HCT116 (cell line): ENCODE measurements at regions not wholly inside any gene's neighbourhood (a gene's known extent, or its start where the extent isn't known, plus 50 kb on each side); places are given as distances from the start of the nearest gene placed in this dataset.

Experiments
- ATAC-seq: fragments of 200-7000 bp; cut with Tn5 transposase; 2 replicates; pipeline ENCODE4 v1.9.1; 2020; ENCODE audit warnings: mild to moderate bottlenecking, moderate library complexity
- BruUV-seq: library from RNA; stranded (reverse); fragments of 400-500 nt; replicated peaks from 2 replicates; lab custom pipeline; 2021; lab: Mats Ljungman, UMichigan
- CTCF ChIA-PET: fragments of 300-600 bp; sonication (Branson Sonifier 250); formaldehyde crosslinking; loops from one replicate; lab custom pipeline; 2021; ENCODE audit warnings: antibody characterized with exemption; lab: Charles Lee
- POLR2A ChIA-PET: fragments of 300-600, 350-600 bp; sonication (Branson Sonifier 250); formaldehyde crosslinking; loops from one replicate; lab custom pipeline; 2021; ENCODE audit warnings: antibody characterized with exemption; lab: Charles Lee
- RAD21 ChIA-PET, 2 experiments: fragments of 300-600 bp; sonication (Branson Sonifier 250); formaldehyde crosslinking; loops; one replicate each; lab custom pipeline; 2023; ENCODE audit warnings: low total read pairs in 2 of 2; ENCODE audit not compliant: uncharacterized antibody in 2 of 2, unreplicated experiment in 2 of 2, low non-redundant PET in 1 of 2; lab: Charles Lee
- DNase-seq: peaks from one replicate; pipeline ENCODE4 v3.0.0-alpha.2; 2010; ENCODE audit warnings: low read depth, low spot score
- H2AFZ ChIP-seq: fragments of 200-600 bp; shearing (Covaris generic), sonication (generic); 2 replicates; pipeline ENCODE4 v1.6.1; 2017; ENCODE audit warnings: low read depth, mixed run types, mixed read lengths, antibody characterized with exemption, low read length; ENCODE audit not compliant: poor library complexity, severe bottlenecking
- H3K27ac ChIP-seq: 2 replicates; pipeline ENCODE4 v1.5.1; 2012; ENCODE audit warnings: low read depth, low read length
- H3K27me3 ChIP-seq: fragments of 200-600 bp; sonication (generic); 2 replicates; pipeline ENCODE4 v1.6.1; 2016; ENCODE audit warnings: mixed run types, low read length, mixed read lengths; ENCODE audit not compliant: insufficient read depth
- H3K36me3 ChIP-seq, 2 experiments: fragments of 200-500 bp in 1 of 2; fragments of 200-600 bp in 1 of 2; sonication (Bioruptor generic) in 1 of 2; sonication (generic) in 1 of 2; 2 replicates each; pipeline versions ENCODE4 v1.5.1 to v1.6.1; 2014 to 2016; ENCODE audit warnings: low read length in 2 of 2, inconsistent platforms in 1 of 2, mixed read lengths in 1 of 2, mixed run types in 1 of 2; ENCODE audit not compliant: insufficient read depth in 2 of 2, control insufficient read depth in 1 of 2
- H3K4me1 ChIP-seq, 2 experiments: fragments of 200-600 bp in 1 of 2; sonication (generic) in 1 of 2; 2 replicates each; pipeline versions ENCODE4 v1.5.1 to v1.6.1; 2012 to 2017; ENCODE audit warnings: low read length in 2 of 2, inconsistent platforms in 1 of 2, mild to moderate bottlenecking in 1 of 2, mixed read lengths in 1 of 2, mixed run types in 1 of 2, moderate library complexity in 1 of 2; ENCODE audit not compliant: insufficient read depth in 2 of 2, control insufficient read depth in 1 of 2
- H3K4me2 ChIP-seq: fragments of 200-600 bp; sonication (generic); 2 replicates; pipeline ENCODE4 v1.6.1; 2017; ENCODE audit warnings: mixed run types, low read length, mixed read lengths
- H3K4me3 ChIP-seq, 2 experiments: fragments of 200-600 bp in 1 of 2; sonication (generic) in 1 of 2; replicated peaks in 1 of 2; 2 replicates each; pipeline ENCODE4 v1.5.1; 2011 to 2016; ENCODE audit warnings: low read length in 2 of 2, control low read depth in 1 of 2, low read depth in 1 of 2, mild to moderate bottlenecking in 1 of 2, mixed read lengths in 1 of 2, mixed run types in 1 of 2
- H3K79me2 ChIP-seq: fragments of 200-600 bp; sonication (generic); 2 replicates; pipeline ENCODE4 v1.6.1; 2017; ENCODE audit warnings: mild to moderate bottlenecking, mixed run types, low read length, moderate library complexity, mixed read lengths; ENCODE audit not compliant: insufficient read depth
- H3K9ac ChIP-seq: fragments of 200-600 bp; sonication (generic); 2 replicates; pipeline ENCODE4 v1.6.1; 2016; ENCODE audit warnings: low read length, mixed read lengths
- H3K9me2 ChIP-seq: fragments of 200-600 bp; sonication (generic), shearing (Covaris generic); 2 replicates; pipeline ENCODE4 v1.6.1; 2017; ENCODE audit warnings: mixed run types, mild to moderate bottlenecking, moderate library complexity; ENCODE audit not compliant: insufficient read depth
- H3K9me3 ChIP-seq, 2 experiments: fragments of 200-500 bp in 1 of 2; fragments of 200-600 bp in 1 of 2; sonication (Bioruptor generic) in 1 of 2; sonication (generic) in 1 of 2; 2 replicates each; pipeline ENCODE4 v1.6.1; 2014 to 2017; ENCODE audit warnings: low read length in 2 of 2, mixed read lengths in 2 of 2, inconsistent platforms in 1 of 2, low read depth in 1 of 2, mild to moderate bottlenecking in 1 of 2, mixed run types in 1 of 2, moderate library complexity in 1 of 2; ENCODE audit not compliant: control insufficient read depth in 1 of 2, insufficient read depth in 1 of 2
- H4K20me1 ChIP-seq: fragments of 200-600 bp; sonication (generic), shearing (Covaris generic); 2 replicates; pipeline ENCODE4 v1.6.1; 2017; ENCODE audit warnings: mixed run types, mild to moderate bottlenecking, moderate library complexity; ENCODE audit not compliant: insufficient read depth
- ATF3 ChIP-seq: IDR thresholded peaks from 2 replicates; pipeline ENCODE4 v1.6.1; 2012
- CEBPB ChIP-seq: IDR thresholded peaks from 2 replicates; pipeline ENCODE4 v1.6.1; 2012; ENCODE audit warnings: low read depth
- EZH2phosphoT487 ChIP-seq: fragments of 200-600 bp; IDR thresholded peaks from 2 replicates; pipeline ENCODE4 v1.6.1; 2018; ENCODE audit warnings: antibody characterized with exemption, borderline replicate concordance
- JUND ChIP-seq: IDR thresholded peaks from 2 replicates; pipeline ENCODE4 v1.6.1; 2012
- RAD21 ChIP-seq: IDR thresholded peaks from 2 replicates; pipeline ENCODE4 v1.6.1; 2012; ENCODE audit warnings: low read depth, mild to moderate bottlenecking
- REST ChIP-seq: IDR thresholded peaks from 2 replicates; pipeline ENCODE4 v1.6.1; 2012; ENCODE audit warnings: low read depth
- SP1 ChIP-seq: IDR thresholded peaks from 2 replicates; pipeline ENCODE4 v1.6.1; 2012; ENCODE audit warnings: low read depth
- SRF ChIP-seq: IDR thresholded peaks from 2 replicates; pipeline ENCODE4 v1.6.1; 2012; ENCODE audit warnings: low read depth
- YY1 ChIP-seq: IDR thresholded peaks from 2 replicates; pipeline ENCODE4 v1.6.1; 2011; ENCODE audit warnings: low read length, low read depth, moderate library complexity, mild to moderate bottlenecking; ENCODE audit not compliant: insufficient replicate concordance; ENCODE audit errors: extremely low read depth
- ZBTB33 ChIP-seq: IDR thresholded peaks from 2 replicates; pipeline ENCODE4 v1.6.1; 2011; ENCODE audit warnings: mild to moderate bottlenecking, low read length, moderate library complexity; ENCODE audit not compliant: insufficient replicate concordance; ENCODE audit errors: extremely low read depth
- intact Hi-C: fragments of 100-400 bp; cut with micrococcal nuclease; formaldehyde crosslinking; loops from 2 replicates; pipeline ENCODE4 v1.10.0; 2022
- TF ChIP-seq, protein P1 (sequence below), 3 experiments: fragments of 200-600 bp in 1 of 3; sonication (generic) in 1 of 3; IDR thresholded peaks in 2 of 3; conservative IDR thresholded peaks in 1 of 3; 2 replicates each; pipeline ENCODE4 v1.5.1; 2012 to 2017; ENCODE audit warnings: low read depth in 2 of 3, low read length in 2 of 3, antibody characterized with exemption in 1 of 3, borderline replicate concordance in 1 of 3, control low read depth in 1 of 3, mild to moderate bottlenecking in 1 of 3, mixed read lengths in 1 of 3, mixed run types in 1 of 3, moderate library complexity in 1 of 3; ENCODE audit not compliant: insufficient read depth in 1 of 3
- TF ChIP-seq, protein P2 (sequence below): IDR thresholded peaks from 2 replicates; pipeline ENCODE4 v1.6.1; 2012

DNA sequence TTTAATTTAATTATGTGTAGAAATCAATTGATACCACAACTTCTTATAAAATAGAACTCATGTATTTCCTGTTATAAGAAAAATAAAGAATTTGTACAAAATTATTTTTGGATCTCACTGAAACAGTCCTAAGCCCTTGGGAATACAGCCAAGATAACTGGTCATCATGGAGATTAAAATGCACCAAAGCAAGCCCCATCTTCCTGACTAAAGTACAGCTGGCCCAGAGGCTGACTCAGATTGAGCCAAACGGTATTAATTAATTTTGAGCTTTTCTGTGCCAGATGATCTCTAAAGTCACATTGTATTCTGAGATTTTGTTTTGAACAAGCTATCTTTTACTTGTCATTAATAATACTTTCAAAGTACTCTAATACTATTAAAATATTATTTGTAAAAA lies 978.5 kb downstream of the TBC1D32 start:
- Histone ChIP-seq H3K9me3 (no peaks in the 10 kb centered on the region), H3K4me1 (no peaks in the 10 kb centered on the region), H3K4me2 (no peak overlapping the region), H3K27me3 (no peaks in the 10 kb centered on the region), H4K20me1 (no peaks in the 10 kb centered on the region), H3K79me2 (no peaks in the 10 kb centered on the region), H3K27ac (no peak overlapping the region), H3K4me3 (no peak overlapping the region), H3K36me3 (no peaks in the 10 kb centered on the region), H2AFZ (no peak overlapping the region), H3K9me2 (no peaks in the 10 kb centered on the region), H3K9ac (no peak overlapping the region)
- no peak for ATAC-seq
- DNase-seq = no peak
- RAD21 ChIA-PET = no interaction called here
- POLR2A ChIA-PET = no interaction called here
- CTCF ChIA-PET = no interaction called here
- intact Hi-C loops = no loop called here
- BruUV-seq = no TSS peak
- TF ChIP-seq RAD21 (no peak), SP1 (no peak)

DNA sequence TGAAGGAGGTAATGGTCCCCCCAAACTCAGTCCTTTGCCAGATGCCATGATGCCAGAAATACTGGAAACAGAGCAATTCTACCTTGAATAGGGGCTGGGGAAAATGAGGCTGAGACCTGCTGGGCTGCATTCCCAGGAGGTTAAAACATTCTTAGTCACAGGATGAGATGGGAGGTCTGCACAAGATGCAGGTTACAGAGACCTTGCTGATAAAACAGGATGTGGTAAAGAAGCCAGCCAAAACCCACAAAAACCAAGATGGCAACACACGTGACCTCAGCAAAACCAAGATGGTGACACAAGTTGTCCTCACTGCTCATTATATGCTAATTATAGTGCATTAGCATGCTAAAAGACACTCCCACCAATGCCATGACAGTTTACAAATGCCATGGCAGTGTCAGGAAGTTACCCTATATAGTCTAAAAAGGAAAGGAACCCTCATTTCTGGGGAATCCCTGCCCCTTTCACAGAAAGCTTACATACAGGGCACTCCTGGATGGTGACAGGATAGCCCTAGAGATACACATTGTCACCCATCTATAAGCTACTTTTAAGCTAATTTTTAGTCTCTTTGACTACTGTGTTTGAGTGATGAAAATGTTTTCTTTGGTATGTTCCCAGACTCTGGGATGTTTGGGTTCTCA lies 979.7 kb downstream of the TBC1D32 start:
- CTCF ChIA-PET = no interaction called here
- Histone ChIP-seq H3K9me3 (no peaks in the 10 kb centered on the region), H3K27me3 (no peaks in the 10 kb centered on the region), H2AFZ (no peak overlapping the region), H3K4me2 (no peak overlapping the region), H4K20me1 (no peaks in the 10 kb centered on the region), H3K36me3 (no peaks in the 10 kb centered on the region), H3K79me2 (no peaks in the 10 kb centered on the region), H3K4me1 (no peaks in the 10 kb centered on the region), H3K9me2 (no peaks in the 10 kb centered on the region), H3K4me3 (no peak overlapping the region), H3K9ac (no peak overlapping the region), H3K27ac (no peak overlapping the region)
- POLR2A ChIA-PET = no interaction called here
- RAD21 ChIA-PET = no interaction called here
- DNase-seq (no peak), ATAC-seq (no peak)
- intact Hi-C loops = no loop called here
- no TSS peak for BruUV-seq
- TF ChIP-seq EZH2phosphoT487 = no peak
- no peak for TF ChIP-seq JUND
- TF ChIP-seq CEBPB = no peak
- TF ChIP-seq SRF = no peak
- TF ChIP-seq ATF3 = no peak
- TF ChIP-seq YY1 = no peak
- TF ChIP-seq, protein P1, sequence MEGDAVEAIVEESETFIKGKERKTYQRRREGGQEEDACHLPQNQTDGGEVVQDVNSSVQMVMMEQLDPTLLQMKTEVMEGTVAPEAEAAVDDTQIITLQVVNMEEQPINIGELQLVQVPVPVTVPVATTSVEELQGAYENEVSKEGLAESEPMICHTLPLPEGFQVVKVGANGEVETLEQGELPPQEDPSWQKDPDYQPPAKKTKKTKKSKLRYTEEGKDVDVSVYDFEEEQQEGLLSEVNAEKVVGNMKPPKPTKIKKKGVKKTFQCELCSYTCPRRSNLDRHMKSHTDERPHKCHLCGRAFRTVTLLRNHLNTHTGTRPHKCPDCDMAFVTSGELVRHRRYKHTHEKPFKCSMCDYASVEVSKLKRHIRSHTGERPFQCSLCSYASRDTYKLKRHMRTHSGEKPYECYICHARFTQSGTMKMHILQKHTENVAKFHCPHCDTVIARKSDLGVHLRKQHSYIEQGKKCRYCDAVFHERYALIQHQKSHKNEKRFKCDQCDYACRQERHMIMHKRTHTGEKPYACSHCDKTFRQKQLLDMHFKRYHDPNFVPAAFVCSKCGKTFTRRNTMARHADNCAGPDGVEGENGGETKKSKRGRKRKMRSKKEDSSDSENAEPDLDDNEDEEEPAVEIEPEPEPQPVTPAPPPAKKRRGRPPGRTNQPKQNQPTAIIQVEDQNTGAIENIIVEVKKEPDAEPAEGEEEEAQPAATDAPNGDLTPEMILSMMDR (IDR thresholded peaks at IDR 0.05 in 2 of 3, conservative IDR thresholded peaks at IDR 0.05 in 1 of 3; ENCODE audit: borderline replicate concordance in 1 of 3, insufficient read depth in 1 of 3, low read depth in 2 of 3, low read length in 2 of 3) = no peak
- TF ChIP-seq, protein P2, sequence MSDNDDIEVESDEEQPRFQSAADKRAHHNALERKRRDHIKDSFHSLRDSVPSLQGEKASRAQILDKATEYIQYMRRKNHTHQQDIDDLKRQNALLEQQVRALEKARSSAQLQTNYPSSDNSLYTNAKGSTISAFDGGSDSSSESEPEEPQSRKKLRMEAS = no peak
- no peak for TF ChIP-seq ZBTB33
- TF ChIP-seq REST = no peak
